Brain microvascular endothelial cell (primary cell): ENCODE measurements at regions not wholly inside any gene's neighbourhood (a gene's known extent, or its start where the extent isn't known, plus 50 kb on each side); places are given as distances from the start of the nearest gene placed in this dataset.

Source experiments
- DNase-seq: peaks from one replicate; pipeline ENCODE4 v3.0.0-alpha.2; 2020
- H3K27ac ChIP-seq: fragments of 250-450 bp; sonication (Bioruptor Pico); 2 replicates; pipeline ENCODE4 v1.5.1; 2020; ENCODE audit warnings: mild to moderate bottlenecking, moderate library complexity
- H3K27me3 ChIP-seq: fragments of 250-450 bp; sonication (Bioruptor Pico); replicated peaks from 2 replicates; pipeline ENCODE4 v1.5.1; 2020; ENCODE audit warnings: mild to moderate bottlenecking
- H3K36me3 ChIP-seq: fragments of 250-450 bp; sonication (Bioruptor Pico); replicated peaks from 2 replicates; pipeline ENCODE4 v1.5.1; 2020; ENCODE audit warnings: mild to moderate bottlenecking
- H3K4me3 ChIP-seq: 2 replicates; pipeline ENCODE4 v1.5.1; 2011; ENCODE audit warnings: low read depth, mild to moderate bottlenecking, control low read depth, low read length, moderate library complexity
- in situ Hi-C: cut with HindIII; loops from 2 replicates; pipeline ENCODE4 v1.10.0; 2017; ENCODE audit warnings: low sequenced_read_pairs, low pct_ligation_motif_present
- TF ChIP-seq, protein P1 (sequence below): IDR thresholded peaks from 2 replicates; pipeline ENCODE4 v1.5.1; 2011; ENCODE audit warnings: low read depth, mild to moderate bottlenecking, moderate library complexity, low read length, control low read depth, inconsistent platforms; ENCODE audit errors: missing control alignments

DNA sequence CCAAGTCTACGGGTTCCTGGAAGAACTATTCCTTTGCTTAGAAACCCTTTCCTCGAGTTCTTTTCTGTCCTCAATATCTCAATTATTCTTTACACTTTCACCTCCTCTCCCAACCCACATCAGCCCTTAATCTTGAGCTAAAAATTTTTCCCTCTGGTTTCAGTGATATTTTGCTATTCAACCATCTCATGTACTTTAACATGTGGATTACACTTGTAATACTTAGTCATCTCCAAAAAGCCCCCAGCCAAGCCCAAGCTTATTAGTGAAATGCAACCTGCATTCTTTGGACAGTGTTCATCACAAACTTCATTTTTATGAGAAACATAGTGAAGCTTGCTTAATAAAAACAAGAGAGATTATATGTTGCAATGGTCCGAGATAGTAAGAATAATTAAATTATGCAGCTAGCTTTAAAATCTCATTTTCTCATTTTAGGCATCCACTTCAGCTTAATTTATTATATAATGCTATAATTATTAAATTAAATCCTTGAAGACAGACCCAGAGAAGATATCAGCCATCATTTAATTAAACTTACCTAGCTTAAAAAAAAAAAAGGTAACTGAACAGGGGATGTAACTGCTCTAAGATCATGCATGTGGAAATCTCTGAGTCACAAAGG is 534.5 kb upstream of the TBL1XR1 start:
- no peaks in the 10 kb centered on the region for H3K27me3 ChIP-seq
- no peak overlapping the region for H3K4me3 ChIP-seq
- peak; percentile 72 for DNase-seq
- H3K36me3 ChIP-seq: no peaks in the 10 kb centered on the region
- no peak overlapping the region for H3K27ac ChIP-seq
- in situ Hi-C loops: no loop called here
- TF ChIP-seq, protein P1, sequence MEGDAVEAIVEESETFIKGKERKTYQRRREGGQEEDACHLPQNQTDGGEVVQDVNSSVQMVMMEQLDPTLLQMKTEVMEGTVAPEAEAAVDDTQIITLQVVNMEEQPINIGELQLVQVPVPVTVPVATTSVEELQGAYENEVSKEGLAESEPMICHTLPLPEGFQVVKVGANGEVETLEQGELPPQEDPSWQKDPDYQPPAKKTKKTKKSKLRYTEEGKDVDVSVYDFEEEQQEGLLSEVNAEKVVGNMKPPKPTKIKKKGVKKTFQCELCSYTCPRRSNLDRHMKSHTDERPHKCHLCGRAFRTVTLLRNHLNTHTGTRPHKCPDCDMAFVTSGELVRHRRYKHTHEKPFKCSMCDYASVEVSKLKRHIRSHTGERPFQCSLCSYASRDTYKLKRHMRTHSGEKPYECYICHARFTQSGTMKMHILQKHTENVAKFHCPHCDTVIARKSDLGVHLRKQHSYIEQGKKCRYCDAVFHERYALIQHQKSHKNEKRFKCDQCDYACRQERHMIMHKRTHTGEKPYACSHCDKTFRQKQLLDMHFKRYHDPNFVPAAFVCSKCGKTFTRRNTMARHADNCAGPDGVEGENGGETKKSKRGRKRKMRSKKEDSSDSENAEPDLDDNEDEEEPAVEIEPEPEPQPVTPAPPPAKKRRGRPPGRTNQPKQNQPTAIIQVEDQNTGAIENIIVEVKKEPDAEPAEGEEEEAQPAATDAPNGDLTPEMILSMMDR: no peak

DNA sequence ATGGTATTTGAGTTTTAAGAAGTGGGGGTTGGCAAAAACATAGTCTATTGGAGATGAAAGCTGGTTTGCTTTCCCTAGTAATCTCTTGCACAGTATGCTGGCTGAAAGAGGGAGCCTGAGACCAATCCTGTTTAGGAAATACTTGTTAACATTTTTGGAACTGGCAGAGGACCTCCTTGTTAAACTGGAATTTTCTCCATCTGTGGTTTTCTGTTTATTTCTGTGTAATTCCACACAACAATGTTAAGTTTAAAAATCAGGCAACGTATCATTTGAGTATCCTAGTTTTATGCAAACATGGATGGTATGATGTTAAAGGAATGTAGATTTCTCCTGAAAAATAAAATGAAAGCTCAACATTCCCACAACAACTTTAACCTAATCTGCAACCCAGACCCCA is 536.0 kb upstream of the TBL1XR1 start:
- DNase-seq: no peak
- H3K27me3 ChIP-seq: no peaks in the 10 kb centered on the region
- H3K36me3 ChIP-seq: no peaks in the 10 kb centered on the region
- TF ChIP-seq, protein P1: no peak
- no peak overlapping the region for H3K4me3 ChIP-seq
- no peak overlapping the region for H3K27ac ChIP-seq
- in situ Hi-C loops: no loop called here

DNA sequence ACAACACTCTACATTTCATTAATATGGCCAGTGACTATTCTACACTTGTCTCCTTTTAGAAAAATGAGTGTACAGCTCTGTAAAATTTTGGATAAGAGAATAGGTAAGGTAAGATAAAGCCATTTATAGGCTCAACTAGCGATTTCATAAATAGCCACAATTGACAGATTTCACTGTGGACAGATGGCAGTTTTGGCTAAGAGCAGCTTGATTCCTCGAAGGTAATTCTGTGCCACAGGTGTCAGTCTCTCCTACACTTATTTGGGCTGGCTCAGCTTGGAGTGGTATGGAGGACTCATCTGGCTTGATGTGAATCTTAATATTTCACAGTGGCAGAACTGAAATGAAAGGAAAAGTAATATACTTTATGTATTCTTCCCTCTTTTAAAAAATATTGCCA is 536.7 kb upstream of the TBL1XR1 start:
- in situ Hi-C loops: no loop called here
- Histone ChIP-seq H3K4me3 (no peak overlapping the region), H3K27me3 (no peaks in the 10 kb centered on the region), H3K36me3 (no peaks in the 10 kb centered on the region), H3K27ac (no peak overlapping the region)
- DNase-seq: no peak
- TF ChIP-seq, protein P1: no peak

DNA sequence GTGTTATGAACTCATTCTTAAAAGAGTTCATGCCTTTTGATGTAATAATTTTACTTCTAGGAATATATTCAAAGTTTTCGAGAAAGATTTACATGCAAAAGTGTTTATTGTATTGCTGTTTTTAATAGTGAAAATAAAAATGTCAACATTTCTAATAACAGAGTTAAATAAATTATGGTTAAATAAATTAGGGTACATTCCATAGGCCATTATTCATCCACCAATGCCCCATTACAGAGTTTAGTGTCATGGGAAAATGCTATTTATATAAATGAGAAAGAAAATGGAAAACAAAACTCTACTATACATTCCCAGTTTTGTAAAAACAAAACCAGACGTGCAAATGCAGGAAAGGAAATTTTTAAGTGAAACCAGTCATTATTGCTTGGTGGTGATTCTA is 538.1 kb upstream of the TBL1XR1 start:
- in situ Hi-C loops: no loop called here
- Histone ChIP-seq H3K27me3 (no peaks in the 10 kb centered on the region), H3K36me3 (no peaks in the 10 kb centered on the region), H3K4me3 (no peak overlapping the region), H3K27ac (no peak overlapping the region)
- TF ChIP-seq, protein P1: no peak
- DNase-seq: no peak

DNA sequence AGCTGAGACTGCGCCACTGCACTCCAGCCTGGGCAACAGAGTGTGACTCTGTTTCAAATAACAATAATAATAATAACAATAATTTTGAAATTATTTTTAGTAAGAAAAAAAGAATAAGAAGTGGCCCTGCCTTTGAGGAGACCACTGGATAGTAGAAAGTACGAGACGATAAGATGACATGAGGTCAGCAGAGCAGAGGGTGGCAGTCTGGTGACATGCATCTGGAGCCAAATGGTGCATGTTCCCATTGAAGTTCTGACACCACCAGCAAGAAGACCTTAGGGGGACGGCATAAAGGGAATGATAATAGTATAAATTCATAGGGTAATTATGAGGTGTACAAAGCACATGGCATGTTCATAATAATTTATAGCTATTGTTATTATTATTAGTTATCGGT is 542.2 kb upstream of the TBL1XR1 start:
- H3K4me3 ChIP-seq: no peak overlapping the region
- no peaks in the 10 kb centered on the region for H3K27me3 ChIP-seq
- in situ Hi-C loops: no loop called here
- no peaks in the 10 kb centered on the region for H3K36me3 ChIP-seq
- DNase-seq: no peak
- no peak overlapping the region for H3K27ac ChIP-seq
- TF ChIP-seq, protein P1: no peak

DNA sequence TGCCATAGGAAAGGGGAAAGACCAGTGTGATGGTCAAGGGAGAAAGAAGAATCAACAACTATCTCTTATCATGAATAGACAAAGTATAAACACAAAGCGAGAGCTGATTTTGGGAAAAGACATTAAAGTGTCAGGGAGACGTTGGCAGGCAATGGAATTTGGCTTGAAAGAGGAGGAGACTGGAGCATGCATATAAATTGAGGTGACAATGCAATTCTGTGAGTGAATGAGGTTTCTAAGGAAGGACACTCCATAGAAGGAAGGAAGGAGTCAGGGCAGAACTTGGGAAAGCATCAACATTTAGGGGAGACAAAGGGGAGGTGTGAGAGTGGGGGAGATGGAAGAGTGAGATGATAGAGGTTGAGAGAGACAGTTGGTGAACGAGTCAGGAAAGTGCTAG is 543.0 kb upstream of the TBL1XR1 start:
- Histone ChIP-seq H3K4me3 (no peak overlapping the region), H3K27ac (no peak overlapping the region), H3K36me3 (no peaks in the 10 kb centered on the region), H3K27me3 (no peaks in the 10 kb centered on the region)
- TF ChIP-seq, protein P1: no peak
- in situ Hi-C loops: no loop called here
- DNase-seq: no peak
